ENCODE measurements at regions not wholly inside any gene's neighbourhood (a gene's known extent, or its start where the extent isn't known, plus 50 kb on each side); places are given as distances from the start of the nearest gene placed in this dataset.

DNA sequence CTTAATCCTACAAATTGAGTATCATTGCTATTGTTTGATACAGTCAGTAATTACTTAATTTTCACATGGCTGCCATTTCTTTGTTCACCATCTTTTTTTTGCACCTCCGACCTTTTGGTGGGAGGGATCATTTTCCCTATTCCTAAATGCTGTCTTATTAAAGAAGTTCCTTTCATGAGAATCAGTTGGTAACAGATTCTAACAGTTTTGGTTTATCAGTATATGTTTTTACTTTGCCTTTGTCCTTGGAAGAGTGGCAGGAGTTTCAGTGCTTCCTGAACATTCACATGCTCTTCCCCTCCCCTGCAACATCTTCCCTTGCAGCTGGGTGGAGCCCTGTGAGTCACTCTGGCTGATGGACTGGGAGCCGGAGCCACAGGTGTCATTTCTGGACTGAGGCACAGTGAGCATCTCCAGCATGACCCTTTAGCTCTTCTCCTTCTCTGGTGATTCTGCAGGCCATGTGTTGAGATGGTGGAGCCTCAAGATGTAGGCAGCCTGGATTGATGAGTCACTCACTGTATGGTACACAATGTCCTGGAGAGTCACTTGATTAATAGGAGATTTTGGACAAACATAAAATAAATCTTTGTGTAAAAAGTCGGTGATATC, 217.7 kb downstream of the URB2 start:
- no peak for DNase-seq (ENCODE audit: extremely low read depth, low read depth)

DNA sequence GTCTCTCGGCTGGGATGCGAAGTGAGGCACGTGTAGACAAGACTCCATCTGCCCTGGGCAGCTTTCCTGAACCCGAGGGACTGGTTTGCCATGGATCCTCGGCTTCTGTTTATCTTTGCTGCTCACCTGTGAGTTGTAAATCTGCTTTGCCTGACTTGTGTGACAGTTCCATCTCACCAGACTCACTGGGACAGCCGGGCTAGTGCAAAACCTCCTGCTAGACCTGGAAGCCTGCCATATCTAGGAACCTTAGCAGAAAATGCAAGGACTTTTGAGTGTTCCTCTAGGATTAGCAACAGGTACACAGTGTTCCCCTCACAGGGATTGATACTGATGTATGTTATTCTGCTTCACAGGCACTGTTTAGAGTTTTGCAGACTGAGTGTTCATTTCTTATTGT, 218.6 kb downstream of the URB2 start:
- no peak for DNase-seq (ENCODE audit: extremely low read depth, low read depth)

More for the DNA sequence above, 217.7 kb downstream of the URB2 start:
- TF ChIP-seq, protein P1, sequence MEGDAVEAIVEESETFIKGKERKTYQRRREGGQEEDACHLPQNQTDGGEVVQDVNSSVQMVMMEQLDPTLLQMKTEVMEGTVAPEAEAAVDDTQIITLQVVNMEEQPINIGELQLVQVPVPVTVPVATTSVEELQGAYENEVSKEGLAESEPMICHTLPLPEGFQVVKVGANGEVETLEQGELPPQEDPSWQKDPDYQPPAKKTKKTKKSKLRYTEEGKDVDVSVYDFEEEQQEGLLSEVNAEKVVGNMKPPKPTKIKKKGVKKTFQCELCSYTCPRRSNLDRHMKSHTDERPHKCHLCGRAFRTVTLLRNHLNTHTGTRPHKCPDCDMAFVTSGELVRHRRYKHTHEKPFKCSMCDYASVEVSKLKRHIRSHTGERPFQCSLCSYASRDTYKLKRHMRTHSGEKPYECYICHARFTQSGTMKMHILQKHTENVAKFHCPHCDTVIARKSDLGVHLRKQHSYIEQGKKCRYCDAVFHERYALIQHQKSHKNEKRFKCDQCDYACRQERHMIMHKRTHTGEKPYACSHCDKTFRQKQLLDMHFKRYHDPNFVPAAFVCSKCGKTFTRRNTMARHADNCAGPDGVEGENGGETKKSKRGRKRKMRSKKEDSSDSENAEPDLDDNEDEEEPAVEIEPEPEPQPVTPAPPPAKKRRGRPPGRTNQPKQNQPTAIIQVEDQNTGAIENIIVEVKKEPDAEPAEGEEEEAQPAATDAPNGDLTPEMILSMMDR (IDR thresholded peaks at IDR 0.05; ENCODE audit: low read depth, low read length) = peak; percentile 3; the same call in 1 of the 2 replicates

DNA sequence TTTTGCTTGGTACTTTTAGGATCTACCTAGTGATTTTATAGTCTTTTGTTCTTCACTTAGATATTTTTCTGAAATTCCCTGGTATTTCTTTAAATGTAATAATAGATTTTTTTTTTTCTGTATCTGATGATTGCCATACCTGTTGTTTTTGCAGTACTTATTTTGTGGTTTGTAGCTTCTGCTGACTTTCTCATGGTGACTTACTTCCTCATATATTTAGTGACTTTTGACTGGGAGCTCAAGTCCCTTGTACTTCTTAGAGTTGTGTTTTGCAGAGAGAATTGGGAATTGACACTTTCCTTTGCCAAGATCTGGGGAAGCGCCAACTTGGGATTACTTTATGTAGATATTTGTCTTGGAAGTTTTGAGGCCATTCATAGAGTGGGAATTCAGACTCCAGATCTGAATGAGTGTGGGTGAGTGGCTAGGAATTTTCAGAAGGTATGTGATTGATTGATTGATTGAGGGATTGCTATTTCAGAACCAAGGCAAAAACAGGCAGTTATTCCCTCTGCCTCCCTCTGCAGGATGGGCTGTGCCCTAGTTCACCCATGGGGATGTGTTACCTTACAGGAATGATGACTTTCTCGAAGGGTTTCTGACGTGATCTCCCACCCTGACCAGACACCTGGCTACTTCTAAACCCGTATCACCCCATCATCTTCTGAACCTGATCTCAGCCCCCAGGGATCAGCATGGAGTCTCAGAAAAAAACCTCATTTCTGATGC, 219.5 kb downstream of the URB2 start:
- DNase-seq (ENCODE audit: extremely low read depth, low read depth) = no peak
- TF ChIP-seq, protein P1 (IDR thresholded peaks at IDR 0.05; ENCODE audit: low read depth, low read length) = no peak

More for the DNA sequence above, 218.6 kb downstream of the URB2 start:
- TF ChIP-seq, protein P1 (IDR thresholded peaks at IDR 0.05; ENCODE audit: low read depth, low read length) = no peak

DNA sequence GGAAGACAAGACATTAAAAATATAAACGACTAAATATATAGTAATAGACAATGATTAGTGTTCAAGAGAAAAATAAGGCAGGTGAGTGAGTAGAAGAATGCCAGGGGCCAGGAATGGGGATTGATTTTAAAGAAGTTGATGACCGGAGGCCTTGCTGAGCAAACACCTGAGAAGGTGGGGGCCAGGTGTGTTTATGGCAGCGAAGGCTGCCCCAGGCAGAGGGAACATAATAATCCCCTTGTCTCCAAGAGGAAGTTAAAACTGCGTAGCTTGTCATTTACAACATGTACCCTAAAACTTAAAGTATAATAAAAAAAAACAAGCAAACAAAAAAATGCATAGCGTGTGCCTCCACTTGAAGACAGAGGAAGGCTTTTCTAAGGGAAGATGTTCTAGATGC, 220.3 kb downstream of the URB2 start:
- TF ChIP-seq, protein P1 (IDR thresholded peaks at IDR 0.05; ENCODE audit: low read depth, low read length) = no peak
- no peak for DNase-seq (ENCODE audit: extremely low read depth, low read depth)

DNA sequence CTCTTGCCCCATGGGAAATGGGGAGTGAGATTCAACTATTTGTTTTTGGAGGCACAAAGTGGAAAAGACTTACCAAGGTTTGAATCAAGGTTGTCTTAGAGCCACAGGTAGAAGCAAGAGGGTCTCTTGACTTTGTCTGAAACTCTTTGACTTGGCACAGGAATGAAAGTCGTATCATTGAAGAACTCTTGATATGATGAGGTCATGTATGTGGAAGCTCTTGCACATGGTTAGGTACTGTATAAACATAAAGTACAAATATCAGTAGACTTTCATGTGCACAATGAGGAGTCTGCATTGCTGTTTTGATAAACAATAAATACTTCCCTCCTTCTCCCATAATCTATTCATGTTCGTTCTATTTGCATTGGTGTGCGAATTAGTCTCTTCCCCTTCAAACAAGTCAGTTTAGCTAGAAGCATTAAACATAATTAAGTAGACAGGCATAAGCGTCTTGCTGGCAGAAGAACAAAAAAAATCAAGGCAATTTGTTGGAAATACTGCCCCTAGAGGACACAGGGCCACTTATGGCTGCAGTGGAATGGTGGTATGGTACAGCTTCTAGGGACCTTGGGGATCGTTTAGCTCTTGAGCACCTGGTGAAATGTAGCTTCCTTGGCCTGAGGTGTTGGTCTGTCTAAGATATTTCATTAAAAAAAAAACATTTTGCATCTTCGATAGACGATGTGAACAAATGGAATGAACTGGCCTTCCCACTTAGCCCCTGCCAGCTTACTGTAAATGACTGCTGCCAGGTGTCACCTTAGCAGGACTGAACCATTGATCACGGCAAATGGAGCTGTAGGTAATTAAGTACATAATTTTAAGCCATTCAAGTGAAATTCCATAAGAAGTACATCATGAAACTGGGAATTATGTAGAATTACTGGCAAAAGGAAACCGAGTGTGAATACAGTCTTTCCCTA, 218.0 kb upstream of the GALNT2 start:
- no peak for DNase-seq (ENCODE audit: extremely low read depth, low read depth)
- TF ChIP-seq, protein P1 (IDR thresholded peaks at IDR 0.05; ENCODE audit: low read depth, low read length) = peak; percentile 14

DNA sequence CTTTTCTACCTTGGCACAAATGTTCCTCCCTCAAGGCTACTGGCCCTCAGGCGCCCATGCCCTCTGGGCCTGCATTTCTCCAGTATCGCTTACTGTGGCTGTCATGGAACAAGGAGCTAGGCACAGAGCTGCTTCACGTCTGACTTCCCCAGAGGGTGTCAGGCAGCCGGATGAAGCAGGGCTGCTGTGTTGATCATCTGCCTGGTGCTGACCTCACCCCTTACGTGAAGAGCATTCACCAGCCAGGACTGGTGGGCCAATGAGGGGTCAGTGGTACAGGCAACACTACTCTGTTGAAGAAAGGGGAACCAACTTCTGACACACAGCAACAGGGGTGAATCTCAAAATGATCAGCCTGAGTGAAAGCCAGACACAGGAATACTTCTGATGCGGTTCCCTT, 215.5 kb upstream of the GALNT2 start:
- TF ChIP-seq, protein P1 (IDR thresholded peaks at IDR 0.05; ENCODE audit: low read depth, low read length) = no peak
- no peak for DNase-seq (ENCODE audit: extremely low read depth, low read depth)
